Activated CD8-positive, alpha-beta memory T cell treated with anti-CD3 and anti-CD28 coated beads, Interleukin-2, amount 50 U/mL, for 1 hour (primary cell): ENCODE measurements at regions not wholly inside any gene's neighbourhood (a gene's known extent, or its start where the extent isn't known, plus 50 kb on each side); places are given as distances from the start of the nearest gene placed in this dataset.
A peak's percentile ranks its signal among the peaks of the same experiment; 100 is the strongest.

Source experiments
- DNase-seq: peaks from one replicate; pipeline ENCODE4 v3.0.0-alpha.2; 2020; ENCODE audit errors: extremely low read depth

DNA sequence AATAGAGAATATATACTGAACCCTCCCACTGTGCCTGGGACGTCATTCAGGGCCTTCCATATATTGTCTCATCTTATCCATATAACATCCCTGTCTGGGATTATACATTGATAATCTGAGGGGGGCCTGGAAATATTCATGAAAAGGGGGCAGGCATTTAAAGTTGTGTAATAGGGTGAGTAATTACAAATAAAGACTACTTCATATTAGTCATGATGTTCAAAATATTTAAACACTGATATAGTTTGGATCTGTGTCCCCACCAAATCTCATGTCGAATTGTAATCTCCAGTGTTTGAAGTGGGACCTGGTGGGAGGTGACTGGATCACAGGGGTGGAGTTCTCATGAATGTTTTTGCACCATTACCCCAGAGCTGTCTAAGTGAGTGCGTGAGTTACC is 97.8 kb downstream of the AQP9 start:
- no peak for DNase-seq

DNA sequence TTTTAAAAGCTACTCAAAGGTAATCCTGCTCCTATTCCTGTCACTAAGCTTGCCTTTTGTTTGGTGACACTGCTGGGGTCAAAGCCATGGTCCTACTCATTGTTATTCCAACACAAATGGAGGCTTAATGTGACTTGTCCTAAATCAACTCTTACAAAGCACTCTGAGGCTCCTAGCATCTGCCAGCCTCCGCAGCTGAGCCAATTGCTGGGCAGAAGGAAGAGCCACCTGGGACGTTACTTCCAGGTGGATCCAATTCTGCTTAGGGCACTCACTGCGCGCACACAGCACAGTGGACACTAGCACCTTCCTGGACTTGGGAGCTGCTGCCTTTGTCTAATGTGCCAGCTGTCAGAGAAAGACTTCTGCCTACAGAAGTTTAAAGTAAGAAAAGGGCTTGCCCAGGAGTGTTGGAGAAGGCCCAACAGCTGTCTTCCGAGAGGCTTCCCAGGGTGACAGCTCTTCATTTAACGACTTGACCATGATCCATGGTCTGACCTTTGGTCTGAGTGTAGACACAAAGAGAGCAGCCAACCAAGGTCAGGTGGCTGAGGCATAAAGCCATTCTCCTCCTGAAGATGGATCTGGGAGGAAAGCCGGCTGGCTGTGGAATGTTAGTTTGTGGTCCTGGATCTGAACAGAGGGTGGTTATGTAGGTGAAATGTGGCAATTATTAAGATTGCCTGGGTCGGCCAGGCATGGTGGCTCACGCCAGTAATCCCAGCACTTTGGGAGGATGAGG is 102.2 kb downstream of the AQP9 start:
- DNase-seq = no peak

DNA sequence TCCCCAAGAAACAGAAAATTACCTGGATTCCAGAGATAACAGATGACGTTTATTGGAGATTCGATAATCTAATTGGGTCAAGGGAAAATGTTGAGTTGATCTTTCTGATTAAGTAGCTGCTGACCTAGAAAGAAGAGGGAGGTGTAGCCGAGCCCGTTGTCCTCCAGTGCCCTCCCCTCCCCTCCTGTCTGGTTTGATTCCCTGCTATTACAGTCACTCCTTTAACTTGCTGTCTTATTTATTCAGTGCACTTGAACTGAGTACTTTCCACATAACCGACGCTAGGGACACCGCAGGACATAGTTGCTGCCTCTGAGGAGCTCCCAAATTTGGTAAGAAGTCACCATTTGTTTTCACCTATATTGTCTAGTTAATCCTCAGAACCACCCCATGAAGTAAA is 103.7 kb downstream of the AQP9 start:
- DNase-seq = no peak

DNA sequence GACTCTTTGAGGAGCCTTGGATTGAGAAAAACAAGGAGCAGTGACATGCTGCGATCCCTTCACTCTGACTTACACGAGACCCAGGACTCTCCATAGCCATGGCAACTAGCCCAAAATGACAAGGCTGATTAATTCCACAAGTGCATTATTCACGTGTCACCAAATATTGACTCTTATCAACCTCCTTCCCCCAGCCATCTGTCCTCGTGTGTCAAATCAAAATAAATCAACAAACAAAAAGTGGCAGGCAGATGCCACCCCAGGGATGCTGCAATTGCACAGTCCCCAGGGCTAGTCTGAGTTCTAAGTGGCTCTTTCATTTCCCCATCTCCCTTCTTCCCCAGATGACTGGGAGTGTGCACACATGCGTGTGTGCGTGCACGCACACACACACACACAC is 104.9 kb downstream of the AQP9 start:
- DNase-seq = no peak

DNA sequence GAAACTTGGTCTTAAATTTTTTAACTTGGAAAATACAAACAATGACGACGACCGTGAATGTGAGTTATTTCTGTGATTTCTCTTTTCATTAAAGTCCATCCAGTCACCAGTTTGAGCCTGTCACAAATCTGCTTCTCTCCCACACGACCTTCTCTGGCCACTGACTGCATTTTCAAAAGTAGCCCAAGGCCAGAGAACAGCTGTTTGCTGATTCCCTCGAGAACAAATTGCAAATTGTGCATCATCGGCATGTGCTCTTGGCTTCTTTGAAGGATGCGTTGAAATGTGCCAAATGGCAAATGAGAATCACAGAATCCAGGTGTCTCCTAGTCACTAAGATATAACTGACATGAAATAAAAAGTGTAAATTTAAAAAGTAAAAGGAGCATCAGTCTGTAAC is 106.4 kb downstream of the AQP9 start:
- no peak for DNase-seq

DNA sequence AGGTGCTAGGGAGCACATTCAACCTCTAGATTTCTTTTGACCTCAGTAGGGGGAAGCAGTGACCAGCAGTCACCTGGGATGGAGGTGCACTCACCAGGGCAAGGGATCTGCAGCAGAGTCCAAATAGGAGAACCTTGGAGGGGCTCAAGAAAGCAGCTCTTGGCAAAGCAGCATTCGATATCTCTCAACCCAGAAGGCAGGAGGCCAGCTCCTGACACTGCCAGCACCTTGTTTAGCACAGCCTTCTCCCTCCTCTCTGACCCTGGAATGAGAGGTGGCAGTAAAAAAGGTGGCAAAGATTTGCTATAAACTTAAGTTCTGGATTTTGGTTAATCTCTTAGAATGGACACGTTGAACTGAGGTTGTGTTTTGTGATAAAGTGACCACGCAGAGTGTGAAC is 107.9 kb downstream of the AQP9 start:
- no peak for DNase-seq

DNA sequence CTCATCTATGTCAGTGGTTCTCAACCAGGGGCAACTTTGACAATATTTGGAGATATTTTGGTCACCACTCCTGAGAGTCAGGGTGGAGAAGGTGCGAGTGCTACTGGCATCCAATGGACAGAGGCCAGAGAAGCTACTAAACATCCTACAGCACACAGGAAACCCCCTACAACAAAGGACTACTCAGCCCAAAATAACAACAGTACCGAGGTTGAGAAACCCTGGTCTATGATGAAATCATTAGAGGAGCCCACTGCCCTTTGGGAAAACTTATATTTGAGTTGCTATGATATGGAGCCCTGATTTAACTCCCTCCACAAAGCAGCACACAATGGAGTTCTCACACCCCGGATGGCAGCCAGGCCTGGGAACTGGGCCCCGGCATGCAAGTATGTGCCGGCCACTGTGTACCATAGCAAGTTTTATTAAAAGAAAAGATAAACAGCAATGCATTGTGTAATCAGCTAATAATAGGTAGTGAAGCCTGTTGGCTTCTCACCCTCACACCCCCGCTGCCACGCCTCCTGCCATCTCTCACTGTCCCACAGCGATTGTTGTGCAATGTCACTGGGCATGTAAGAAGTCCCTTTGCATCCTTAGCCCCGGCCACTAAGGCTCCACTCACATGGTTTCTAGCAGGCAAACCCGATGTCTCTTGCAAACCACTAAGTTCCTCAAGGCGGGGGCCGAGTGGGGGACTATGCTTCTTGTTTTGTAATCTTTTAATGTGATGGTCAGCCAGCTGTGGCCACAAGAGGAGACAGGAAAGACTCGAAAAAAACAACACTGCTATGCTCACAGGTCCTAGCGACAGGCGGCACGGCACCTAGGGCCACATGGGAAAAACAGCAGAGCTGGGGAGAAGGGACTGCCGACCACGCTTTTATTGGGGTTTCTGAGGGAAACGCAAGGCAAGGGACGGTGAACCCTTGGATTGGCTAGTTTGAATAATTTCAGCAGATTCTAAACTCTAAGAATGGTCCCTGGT is 110.0 kb downstream of the AQP9 start:
- no peak for DNase-seq

DNA sequence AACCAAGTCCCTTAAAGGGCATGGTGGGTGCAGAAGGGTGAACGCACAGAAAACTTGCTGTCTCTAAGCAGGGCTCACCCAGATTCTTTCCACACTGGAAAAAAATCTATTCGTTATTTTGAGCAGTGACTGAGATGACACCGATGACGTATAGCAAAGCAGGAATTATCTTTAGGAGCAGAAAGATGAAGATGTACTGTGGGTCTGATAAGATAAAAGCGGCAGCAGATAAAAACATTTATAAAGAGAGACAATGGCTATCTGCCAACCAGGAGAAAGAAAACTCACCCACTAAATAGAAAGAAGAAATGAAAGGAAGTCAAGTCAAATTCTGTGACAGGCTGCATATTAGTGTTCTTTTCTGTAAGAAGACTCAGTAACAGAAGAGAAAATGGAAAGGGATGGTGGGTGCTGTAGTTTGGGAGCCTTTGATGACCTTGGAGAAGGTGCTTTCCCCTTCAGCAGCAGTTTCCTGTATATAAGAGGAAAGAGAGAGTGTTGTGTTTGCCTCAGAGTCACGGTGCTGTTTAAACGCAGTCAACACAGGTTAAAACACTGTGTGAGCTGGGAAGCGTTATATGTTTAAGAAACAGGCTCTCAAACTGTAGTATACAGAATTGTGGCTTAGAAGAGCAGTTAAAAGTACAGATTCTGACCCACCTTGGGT is 111.6 kb downstream of the AQP9 start:
- DNase-seq = no peak

DNA sequence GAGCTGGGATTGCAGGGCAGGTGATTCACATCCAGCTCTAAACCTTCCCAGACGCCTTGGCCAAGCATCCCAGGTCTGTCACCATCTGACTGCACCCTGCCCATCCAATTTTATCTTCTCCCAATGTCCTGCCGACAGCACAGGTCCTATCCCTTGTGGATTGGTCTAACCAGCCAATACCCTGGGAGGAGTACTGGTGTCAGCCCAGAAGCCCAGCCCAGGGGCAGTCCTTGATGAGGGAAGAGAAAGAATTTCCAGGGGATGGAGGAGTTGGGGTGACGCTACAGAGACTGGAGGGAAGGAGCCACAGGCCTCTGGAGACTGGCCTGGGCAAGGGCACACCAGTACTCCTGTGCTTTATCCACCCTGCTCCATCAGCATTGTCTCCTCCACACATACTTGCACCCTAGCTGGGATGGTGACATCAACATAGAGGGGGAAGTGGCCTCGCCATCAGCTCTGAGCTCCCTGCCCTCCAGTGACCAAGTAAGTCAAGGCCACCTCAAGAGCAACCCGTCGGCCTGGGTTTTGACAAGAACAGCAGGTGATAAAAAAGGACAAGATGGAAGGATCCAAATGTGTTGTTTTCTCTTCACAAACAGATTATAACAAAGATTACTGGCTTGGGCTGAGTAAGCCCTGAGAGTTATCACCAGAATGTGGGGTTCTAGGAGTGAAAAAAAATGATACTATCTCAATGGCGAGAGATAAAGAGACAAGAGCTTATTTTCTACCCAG is 114.6 kb downstream of the AQP9 start:
- DNase-seq = no peak

DNA sequence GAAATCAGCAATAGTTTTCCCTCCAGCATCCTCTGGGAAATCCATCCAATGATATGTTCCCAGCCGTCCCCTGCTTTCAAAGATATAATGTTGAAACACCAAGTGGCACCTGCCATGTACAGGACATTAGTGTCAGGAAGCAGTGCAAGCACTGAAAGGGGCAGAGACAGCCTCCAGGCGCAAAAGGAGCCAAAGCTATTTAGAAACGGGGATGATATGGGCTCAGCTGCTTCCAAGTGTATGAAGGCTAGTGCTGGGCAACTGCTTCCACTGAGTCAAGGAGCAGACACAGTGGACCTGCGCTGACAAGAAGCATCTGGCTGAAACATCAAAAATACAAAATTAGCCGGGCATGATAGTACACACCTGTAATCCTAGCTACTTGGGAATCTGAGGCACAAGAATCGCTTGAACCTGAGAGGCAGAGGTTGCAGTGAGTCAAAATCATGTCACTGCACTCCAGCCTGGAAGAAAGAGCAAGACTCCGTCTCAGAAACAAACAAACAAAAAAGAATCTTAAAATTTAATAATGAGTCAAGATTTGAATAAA is 119.7 kb downstream of the AQP9 start:
- no peak for DNase-seq

DNA sequence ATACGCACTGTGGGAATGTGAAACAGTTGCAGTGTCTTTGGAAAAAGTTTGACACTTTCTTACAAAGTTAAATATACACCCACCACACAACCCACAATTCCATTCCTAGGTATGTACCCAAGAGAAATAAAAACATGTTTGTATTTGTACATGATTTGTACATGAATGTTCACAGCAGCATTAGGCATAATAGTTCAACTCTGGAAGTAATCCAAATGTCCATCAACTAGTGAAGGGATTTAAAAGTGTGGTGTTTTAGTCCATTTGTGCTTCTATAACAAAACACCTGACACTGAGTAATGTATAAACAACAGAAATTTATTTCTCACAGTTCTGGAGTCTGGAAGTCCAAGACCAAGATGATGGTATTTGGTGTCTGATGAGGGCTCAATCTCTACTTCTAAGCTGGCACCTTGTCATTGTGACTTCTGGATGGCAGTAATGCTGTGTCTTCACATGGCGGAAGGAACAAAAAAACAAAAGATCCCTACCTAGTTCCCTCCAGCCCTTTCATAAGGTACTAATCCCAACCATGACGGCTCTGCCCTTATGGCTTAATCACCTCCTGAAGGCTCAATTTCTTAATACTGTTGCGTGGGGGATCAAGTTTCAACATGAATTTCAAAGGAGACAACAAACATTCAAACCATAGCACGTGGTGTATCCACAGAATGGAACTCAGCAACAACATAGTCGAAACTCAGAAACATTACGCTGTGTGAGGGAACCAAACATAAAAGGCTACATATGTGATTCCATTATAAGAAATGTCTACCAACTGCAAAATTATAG is 120.5 kb downstream of the AQP9 start:
- DNase-seq = no peak

DNA sequence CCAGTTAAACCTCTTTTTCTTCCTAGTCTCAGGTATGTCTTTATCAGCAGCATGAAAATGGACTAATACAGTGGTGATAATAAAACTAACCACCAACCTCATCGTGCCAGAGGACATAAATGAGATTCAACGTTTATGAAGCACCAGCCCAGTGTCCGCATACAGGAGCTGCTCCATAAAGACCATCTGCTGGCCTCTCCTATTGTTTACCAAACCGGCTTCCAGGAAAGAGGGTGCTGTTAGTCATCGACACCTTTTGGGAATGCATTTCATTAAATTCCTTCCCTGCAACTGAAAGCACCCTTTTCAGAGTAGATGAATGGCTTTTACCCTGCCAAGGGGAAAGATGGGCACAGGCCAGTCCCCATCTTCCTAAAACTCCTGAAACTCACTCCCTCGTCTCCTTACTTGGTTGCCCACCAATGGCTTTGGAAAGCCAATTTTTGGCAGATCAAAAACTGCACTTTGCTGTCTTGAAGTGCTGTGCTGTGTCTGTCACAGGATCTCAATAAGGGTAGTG is 122.1 kb downstream of the AQP9 start:
- DNase-seq = no peak

DNA sequence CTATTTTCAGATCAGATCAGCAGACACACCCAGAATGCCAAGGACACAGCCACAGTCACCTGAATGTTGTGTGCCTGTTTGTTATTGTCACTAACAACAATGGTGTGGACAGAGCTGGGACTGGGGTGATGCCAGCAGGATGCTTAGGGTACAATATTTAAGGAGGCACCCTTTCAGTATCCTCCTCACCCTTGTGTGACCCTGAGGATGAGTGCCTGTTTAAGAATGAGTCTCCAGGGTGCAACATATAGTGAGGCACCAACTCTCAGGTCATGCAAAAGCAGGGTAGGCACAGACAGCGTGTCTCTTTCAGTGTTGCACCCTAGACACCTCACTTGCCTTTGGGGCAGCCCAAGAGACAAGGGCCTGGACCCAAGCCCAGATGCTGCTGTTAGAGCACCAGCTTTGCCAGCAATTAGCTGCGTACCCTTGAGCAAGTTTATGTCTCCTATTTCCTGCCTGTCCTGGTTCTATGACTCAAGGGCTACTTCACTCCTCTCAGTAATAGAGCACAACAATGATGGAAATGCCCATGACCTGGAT is 122.6 kb downstream of the AQP9 start:
- DNase-seq = no peak

DNA sequence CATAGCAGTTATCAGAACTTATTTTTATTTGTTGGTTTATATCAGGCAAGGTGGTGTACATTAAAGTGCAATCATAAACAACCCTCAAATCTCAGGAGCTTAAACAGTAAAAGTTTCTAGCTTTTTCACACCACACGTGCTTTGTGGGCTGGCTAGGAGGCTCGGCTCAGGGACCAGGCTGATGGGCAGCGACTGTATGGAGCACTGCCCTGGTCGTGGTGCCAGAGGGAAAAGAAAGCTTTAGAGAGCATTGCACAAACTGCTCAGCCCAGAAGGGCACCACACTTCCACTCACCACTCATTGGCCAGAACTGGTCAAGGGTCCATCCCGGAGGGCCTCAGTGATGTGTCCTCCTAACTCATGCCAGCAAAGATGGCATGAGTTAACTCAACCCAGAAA is 123.2 kb downstream of the AQP9 start:
- no peak for DNase-seq

DNA sequence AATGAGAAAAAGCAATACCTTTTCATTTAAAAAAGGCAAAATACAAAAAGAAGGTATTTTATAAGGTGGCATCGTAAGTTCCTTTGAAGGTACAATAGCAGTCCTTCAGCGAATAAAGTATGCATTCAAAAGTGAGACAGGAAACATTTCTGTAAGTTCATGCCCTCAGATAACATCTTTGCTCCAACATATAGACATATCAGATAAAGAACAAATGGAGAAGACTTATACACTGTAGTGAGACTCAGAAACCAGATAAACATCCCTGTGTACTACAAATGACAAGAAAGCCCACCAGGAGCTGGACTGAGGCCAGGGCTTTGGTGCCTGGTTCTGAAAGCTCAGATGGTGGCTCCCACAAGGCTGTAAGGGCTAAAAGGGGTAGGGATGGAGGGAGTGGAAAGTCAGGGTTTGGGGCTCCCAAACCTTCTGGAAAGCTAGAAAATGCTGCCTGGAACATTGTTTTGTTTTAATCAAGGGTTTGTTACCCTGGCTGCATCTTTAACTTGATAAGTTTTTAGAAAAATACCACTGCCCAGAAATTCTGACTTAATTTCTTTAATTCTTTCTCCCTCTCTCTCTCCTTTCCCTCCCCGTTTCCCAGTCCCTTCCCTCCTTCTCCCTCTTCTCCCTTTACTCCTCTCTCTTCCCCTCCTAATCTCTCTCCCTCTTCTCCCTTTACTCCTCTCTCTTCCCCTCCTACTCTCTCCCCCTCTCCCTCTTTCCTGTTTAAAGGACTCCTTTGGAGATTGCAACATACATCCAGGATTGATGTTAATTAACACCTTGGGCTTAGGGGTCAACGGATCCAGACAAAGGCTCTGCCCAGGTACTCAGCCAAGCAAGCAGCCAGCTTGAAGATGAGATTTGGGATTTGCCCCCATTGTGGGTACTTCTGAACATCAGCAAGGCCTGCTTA is 126.1 kb downstream of the AQP9 start:
- no peak for DNase-seq

DNA sequence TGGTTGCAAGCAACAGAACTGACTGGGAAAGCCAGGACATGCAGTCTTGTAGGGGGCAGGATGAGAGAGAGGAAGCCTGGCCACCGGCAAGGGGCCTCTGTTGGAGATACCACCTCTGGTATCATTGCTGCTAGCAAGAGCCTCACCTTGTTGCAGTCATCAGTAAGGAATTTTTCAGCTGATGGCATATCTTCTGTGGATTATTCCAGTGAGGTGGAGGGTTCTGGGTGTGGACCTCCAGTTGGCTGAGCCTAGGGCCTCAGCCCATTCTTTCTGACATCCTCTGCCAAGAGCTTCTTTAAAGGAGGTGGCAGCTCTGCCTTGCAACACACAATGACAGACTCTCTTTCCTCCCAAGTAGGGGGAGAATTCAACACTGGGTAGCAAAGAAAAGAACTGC is 128.9 kb downstream of the AQP9 start:
- no peak for DNase-seq

DNA sequence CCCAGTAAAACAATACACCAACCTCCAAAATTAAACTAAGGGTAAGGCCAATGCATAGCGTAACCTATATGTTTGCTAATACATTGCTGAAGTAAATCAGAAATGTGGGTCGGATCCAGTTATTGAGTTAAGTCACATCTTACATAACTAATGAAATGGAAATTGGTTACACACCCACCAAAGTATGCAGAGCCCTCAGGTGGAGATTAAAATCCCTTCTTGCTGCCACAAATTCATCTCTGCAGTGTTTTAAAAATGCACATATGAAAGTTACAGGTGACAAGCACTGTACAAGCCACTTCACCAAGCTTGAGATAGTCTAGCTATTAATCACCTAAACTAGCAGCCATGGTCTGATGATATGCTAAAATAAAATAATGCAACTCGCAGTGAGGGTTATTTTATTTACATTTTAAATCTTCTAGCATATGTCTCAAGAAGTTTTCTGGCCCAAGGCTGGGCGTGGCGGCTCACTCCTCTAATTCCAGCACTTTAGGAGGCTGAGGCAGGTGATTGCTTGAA is 130.6 kb downstream of the AQP9 start:
- no peak for DNase-seq

DNA sequence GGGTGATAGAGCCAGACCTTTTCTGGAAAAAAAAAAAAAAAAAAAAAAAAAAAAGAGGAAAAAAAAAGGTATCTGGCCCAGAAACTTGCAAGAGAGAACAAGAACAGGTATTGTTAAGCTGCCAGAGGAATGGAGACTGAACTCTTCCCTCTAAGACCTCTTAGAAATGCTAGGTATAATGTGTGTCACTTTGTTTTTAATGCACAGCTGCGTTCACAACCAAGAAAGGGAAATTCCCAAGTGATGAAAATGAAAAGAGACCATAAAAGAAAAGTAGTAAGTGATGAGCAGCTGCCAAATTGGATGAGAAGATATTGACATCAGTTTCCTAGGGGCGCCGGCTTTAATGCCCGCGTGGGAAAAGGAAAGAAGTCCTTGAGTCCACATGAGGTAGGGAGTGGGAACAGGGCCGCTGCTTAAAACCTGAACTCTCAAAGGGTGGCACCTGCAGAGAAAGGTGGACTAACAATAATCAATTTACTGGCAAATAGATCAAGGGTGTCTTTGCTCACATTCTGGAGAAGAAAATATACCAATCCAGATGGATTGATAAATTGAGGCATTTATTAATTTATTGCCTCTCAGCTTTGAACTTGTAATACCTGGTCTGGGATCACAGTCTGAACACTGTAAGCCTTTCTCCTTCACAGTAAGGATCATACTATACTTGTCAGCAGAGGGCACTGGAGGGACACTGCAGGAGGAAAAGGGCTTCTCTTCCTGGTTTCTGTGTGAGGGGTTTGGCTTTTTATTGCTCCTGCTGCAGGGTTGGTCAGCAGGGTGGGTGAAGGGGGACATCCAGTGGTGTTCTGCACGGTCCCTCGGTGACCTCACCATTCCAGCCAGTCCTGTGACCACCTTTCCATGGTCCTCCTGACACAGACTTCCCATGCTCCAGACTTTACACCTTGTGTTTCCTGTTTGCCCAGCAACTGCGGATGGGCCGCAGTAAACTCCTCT is 131.6 kb downstream of the AQP9 start:
- peak; percentile 10 for DNase-seq
